ENCODE measurements at regions not wholly inside any gene's neighbourhood (a gene's known extent, or its start where the extent isn't known, plus 50 kb on each side); places are given as distances from the start of the nearest gene placed in this dataset.

DNA sequence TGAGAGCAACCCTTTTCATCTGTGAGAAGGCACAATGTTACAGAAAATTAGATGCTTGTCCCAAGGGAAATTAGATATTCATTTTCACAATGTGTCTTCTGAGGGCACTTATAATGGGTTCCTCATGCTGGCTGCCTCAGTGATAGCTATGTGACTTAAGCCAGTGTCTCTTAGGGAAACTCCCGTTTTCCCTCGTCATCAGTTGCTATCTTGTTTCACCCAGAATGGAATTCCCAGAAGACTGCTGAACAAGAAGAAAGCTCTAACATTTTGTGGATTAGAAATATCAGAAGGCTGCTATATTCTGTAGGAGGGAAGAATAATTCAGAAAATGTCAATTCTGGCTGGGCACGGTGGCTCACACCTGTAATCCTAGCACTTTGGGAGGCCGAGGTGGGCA lies 67.9 kb upstream of the WDR72 start:
- H3K27ac Mint-ChIP-seq: no peak overlapping the region
- H3K9me3 Mint-ChIP-seq: peaks cover 49% of the 10 kb centered on the region
- H3K27me3 Mint-ChIP-seq (ENCODE audit: low read depth): no peaks in the 10 kb centered on the region
- TF ChIP-seq ZNF423 (CRISPR knock-in tag; IDR thresholded peaks at IDR 0.05) (no peak), ATF3 (CRISPR knock-in tag; conservative IDR thresholded peaks at IDR 0.05) (no peak), ZNF138 (CRISPR knock-in tag; conservative IDR thresholded peaks at IDR 0.05) (no peak), ZBTB21 (CRISPR knock-in tag; IDR thresholded peaks at IDR 0.05; ENCODE audit: borderline replicate concordance) (no peak)
- TF ChIP-seq, protein P1, sequence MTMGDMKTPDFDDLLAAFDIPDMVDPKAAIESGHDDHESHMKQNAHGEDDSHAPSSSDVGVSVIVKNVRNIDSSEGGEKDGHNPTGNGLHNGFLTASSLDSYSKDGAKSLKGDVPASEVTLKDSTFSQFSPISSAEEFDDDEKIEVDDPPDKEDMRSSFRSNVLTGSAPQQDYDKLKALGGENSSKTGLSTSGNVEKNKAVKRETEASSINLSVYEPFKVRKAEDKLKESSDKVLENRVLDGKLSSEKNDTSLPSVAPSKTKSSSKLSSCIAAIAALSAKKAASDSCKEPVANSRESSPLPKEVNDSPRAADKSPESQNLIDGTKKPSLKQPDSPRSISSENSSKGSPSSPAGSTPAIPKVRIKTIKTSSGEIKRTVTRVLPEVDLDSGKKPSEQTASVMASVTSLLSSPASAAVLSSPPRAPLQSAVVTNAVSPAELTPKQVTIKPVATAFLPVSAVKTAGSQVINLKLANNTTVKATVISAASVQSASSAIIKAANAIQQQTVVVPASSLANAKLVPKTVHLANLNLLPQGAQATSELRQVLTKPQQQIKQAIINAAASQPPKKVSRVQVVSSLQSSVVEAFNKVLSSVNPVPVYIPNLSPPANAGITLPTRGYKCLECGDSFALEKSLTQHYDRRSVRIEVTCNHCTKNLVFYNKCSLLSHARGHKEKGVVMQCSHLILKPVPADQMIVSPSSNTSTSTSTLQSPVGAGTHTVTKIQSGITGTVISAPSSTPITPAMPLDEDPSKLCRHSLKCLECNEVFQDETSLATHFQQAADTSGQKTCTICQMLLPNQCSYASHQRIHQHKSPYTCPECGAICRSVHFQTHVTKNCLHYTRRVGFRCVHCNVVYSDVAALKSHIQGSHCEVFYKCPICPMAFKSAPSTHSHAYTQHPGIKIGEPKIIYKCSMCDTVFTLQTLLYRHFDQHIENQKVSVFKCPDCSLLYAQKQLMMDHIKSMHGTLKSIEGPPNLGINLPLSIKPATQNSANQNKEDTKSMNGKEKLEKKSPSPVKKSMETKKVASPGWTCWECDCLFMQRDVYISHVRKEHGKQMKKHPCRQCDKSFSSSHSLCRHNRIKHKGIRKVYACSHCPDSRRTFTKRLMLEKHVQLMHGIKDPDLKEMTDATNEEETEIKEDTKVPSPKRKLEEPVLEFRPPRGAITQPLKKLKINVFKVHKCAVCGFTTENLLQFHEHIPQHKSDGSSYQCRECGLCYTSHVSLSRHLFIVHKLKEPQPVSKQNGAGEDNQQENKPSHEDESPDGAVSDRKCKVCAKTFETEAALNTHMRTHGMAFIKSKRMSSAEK (CRISPR knock-in tag; IDR thresholded peaks at IDR 0.05; ENCODE audit: borderline replicate concordance): no peak
- ATAC-seq: no peak
- CTCF ChIA-PET: no interaction called here
- H3K4me3 Mint-ChIP-seq: no peak overlapping the region
- peaks cover 25% of the 10 kb centered on the region for H3K4me1 Mint-ChIP-seq
- DNase-seq (ENCODE audit: low spot score): no peak
- POLR2A ChIA-PET: no interaction called here
- H3K36me3 Mint-ChIP-seq: peaks cover 31% of the 10 kb centered on the region

GRCh38 chr15:53811530-53811929 lies 52.1 kb upstream of the WDR72 start:
- ATAC-seq (peak; percentile 32; the same call in 1 of the 2 replicates), DNase-seq (ENCODE audit: low spot score) (no peak)
- no peaks in the 10 kb centered on the region for H3K9me3 Mint-ChIP-seq
- ChIA-PET CTCF (interaction anchor here (0.6 to 1.4 kb wide), 9 partner anchors 21 to 1450 kb away, joined by 3 to 9 read pairs (median 3); no protein-coding TSS in a partner anchor), POLR2A (interaction anchor here (0.7 kb wide), 1 partner anchor 11 kb away, joined by 3 read pairs; no protein-coding TSS in a partner anchor)
- H3K27ac Mint-ChIP-seq: no peak overlapping the region
- H3K4me1 Mint-ChIP-seq: no peaks in the 10 kb centered on the region
- no peaks in the 10 kb centered on the region for H3K27me3 Mint-ChIP-seq (ENCODE audit: low read depth)
- H3K4me3 Mint-ChIP-seq: no peak overlapping the region
- H3K36me3 Mint-ChIP-seq: no peaks in the 10 kb centered on the region
- no peak for TF ChIP-seq AFF4 (CRISPR knock-in tag; IDR thresholded peaks at IDR 0.05; ENCODE audit: borderline replicate concordance)
- TF ChIP-seq CREB1 (CRISPR knock-in tag; IDR thresholded peaks at IDR 0.05): no peak
- no peak for TF ChIP-seq HMGA2 (CRISPR knock-in tag; IDR thresholded peaks at IDR 0.05)
- TF ChIP-seq ZBTB43 (CRISPR knock-in tag; IDR thresholded peaks at IDR 0.05): no peak
- TF ChIP-seq, protein P2, sequence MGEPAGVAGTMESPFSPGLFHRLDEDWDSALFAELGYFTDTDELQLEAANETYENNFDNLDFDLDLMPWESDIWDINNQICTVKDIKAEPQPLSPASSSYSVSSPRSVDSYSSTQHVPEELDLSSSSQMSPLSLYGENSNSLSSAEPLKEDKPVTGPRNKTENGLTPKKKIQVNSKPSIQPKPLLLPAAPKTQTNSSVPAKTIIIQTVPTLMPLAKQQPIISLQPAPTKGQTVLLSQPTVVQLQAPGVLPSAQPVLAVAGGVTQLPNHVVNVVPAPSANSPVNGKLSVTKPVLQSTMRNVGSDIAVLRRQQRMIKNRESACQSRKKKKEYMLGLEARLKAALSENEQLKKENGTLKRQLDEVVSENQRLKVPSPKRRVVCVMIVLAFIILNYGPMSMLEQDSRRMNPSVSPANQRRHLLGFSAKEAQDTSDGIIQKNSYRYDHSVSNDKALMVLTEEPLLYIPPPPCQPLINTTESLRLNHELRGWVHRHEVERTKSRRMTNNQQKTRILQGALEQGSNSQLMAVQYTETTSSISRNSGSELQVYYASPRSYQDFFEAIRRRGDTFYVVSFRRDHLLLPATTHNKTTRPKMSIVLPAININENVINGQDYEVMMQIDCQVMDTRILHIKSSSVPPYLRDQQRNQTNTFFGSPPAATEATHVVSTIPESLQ (CRISPR knock-in tag; IDR thresholded peaks at IDR 0.05): no peak
- TF ChIP-seq ZNF396 (CRISPR knock-in tag; IDR thresholded peaks at IDR 0.05; ENCODE audit: borderline replicate concordance): no peak
- no peak for TF ChIP-seq KAT7 (CRISPR knock-in tag; IDR thresholded peaks at IDR 0.05; ENCODE audit: borderline replicate concordance)
- no peak for TF ChIP-seq FOXP4 (CRISPR knock-in tag; IDR thresholded peaks at IDR 0.05)
- TF ChIP-seq, protein P3, sequence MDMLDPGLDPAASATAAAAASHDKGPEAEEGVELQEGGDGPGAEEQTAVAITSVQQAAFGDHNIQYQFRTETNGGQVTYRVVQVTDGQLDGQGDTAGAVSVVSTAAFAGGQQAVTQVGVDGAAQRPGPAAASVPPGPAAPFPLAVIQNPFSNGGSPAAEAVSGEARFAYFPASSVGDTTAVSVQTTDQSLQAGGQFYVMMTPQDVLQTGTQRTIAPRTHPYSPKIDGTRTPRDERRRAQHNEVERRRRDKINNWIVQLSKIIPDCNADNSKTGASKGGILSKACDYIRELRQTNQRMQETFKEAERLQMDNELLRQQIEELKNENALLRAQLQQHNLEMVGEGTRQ (CRISPR knock-in tag; IDR thresholded peaks at IDR 0.05): no peak
- TF ChIP-seq RELA (CRISPR knock-in tag; IDR thresholded peaks at IDR 0.05; ENCODE audit: borderline replicate concordance): no peak
- TF ChIP-seq SMAD3 (CRISPR knock-in tag; IDR thresholded peaks at IDR 0.05; ENCODE audit: borderline replicate concordance): no peak
- no peak for TF ChIP-seq GRHL2 (CRISPR knock-in tag; IDR thresholded peaks at IDR 0.05; ENCODE audit: insufficient replicate concordance, severe bottlenecking)
- no peak for TF ChIP-seq ESRRA (CRISPR knock-in tag; IDR thresholded peaks at IDR 0.05; ENCODE audit: borderline replicate concordance)
- no peak for TF ChIP-seq SOX15 (CRISPR knock-in tag; IDR thresholded peaks at IDR 0.05)

Measured in WTC11 (cell line).